Thyroid gland (tissue), 4 donors: ENCODE measurements at regions not wholly inside any gene's neighbourhood (a gene's known extent, or its start where the extent isn't known, plus 50 kb on each side); places are given as distances from the start of the nearest gene placed in this dataset.

Experiments used
- DNase-seq, 2 donors: peaks; one replicate each; pipeline ENCODE4 v3.0.0-alpha.2; 2019
- H3K27ac ChIP-seq, 3 donors: fragments of 200-600 bp; sonication (generic); 1 replicate in 2 of 3; 2 replicates in 1 of 3; pipeline ENCODE4 v1.5.1; 2016 to 2019; ENCODE audit warnings: mild to moderate bottlenecking in 1 of 3, moderate library complexity in 1 of 3
- H3K27me3 ChIP-seq: fragments of 200-600 bp; sonication (generic); one replicate; pipeline ENCODE4 v1.5.1; 2019
- H3K36me3 ChIP-seq, 2 donors: fragments of 200-600 bp; sonication (generic); one replicate each; pipeline ENCODE4 v1.5.1; 2016 to 2019
- H3K4me1 ChIP-seq, 2 donors: fragments of 200-600 bp; sonication (generic); one replicate each; pipeline ENCODE4 v1.5.1; 2017 to 2019
- H3K4me3 ChIP-seq, 3 donors: fragments of 200-600 bp; sonication (generic); replicated peaks in 1 of 3; 1 replicate in 2 of 3; 2 replicates in 1 of 3; pipeline ENCODE4 v1.5.1; 2016; ENCODE audit warnings: mild to moderate bottlenecking in 1 of 3
- H3K9me3 ChIP-seq: fragments of 200-600 bp; sonication (generic); one replicate; pipeline ENCODE4 v1.5.1; 2017
- CTCF ChIP-seq, 6 experiments: fragments of 200-600 bp in 3 of 6; fragments of 450-650 bp in 3 of 6; sonication (generic) in 3 of 6; IDR thresholded peaks; one replicate each; pipeline ENCODE4 v1.5.1; 2016 to 2019; ENCODE audit warnings: antibody characterized with exemption in 6 of 6, mild to moderate bottlenecking in 2 of 6, inconsistent platforms in 1 of 6, moderate library complexity in 1 of 6
- POLR2A ChIP-seq, 2 donors: fragments of 450-650 bp; IDR thresholded peaks; one replicate each; pipeline ENCODE4 v1.6.1; 2017; ENCODE audit warnings: antibody characterized with exemption in 2 of 2, mild to moderate bottlenecking in 2 of 2, moderate library complexity in 1 of 2
- WGBS, 2 donors: methylation state at CpG; one replicate each; pipeline ENCODE4 v1.1.5; 2017; 5-methylcytosine and 5-hydroxymethylcytosine counted together
- intact Hi-C: fragments of 100-400 bp; cut with DNase I; formaldehyde crosslinking; loops from one replicate; pipeline ENCODE4 v1.15.1; 2023

DNA sequence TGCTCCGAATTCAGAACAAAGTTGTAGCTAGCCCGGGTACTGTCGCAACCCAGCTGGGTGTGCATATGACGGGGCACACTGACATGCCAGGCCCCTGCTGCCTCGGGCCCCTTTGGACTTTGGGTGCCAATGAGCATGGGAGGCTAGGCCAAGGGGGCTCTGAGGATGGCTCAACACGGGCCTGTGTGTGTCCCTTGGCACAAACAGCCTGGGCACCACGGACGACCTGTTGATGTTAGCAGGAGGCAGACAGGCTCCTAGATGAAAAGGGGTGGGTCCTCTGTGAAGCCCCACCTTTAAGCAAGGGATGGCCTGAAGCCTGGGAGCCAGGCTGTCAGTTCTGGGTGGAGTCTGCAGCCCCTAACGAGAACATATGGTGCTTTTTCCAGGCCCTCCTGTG is 1688.2 kb downstream of the EFNA5 start:
- TF ChIP-seq CTCF (IDR thresholded peaks at IDR 0.05) (no peak), POLR2A (IDR thresholded peaks at IDR 0.05) (no peak)
- intact Hi-C loops: no loop called here
- DNase-seq: no peak
- Histone ChIP-seq H3K9me3 (no peaks in the 10 kb centered on the region), H3K4me1 (no peaks in the 10 kb centered on the region), H3K27ac (no peak overlapping the region), H3K36me3 (no peaks in the 10 kb centered on the region), H3K27me3 (no peaks in the 10 kb centered on the region), H3K4me3 (no peak overlapping the region)
- 87 to 89% methylated on average over 7 to 9 of the region's 9 CpGs for WGBS, 2 donors

DNA sequence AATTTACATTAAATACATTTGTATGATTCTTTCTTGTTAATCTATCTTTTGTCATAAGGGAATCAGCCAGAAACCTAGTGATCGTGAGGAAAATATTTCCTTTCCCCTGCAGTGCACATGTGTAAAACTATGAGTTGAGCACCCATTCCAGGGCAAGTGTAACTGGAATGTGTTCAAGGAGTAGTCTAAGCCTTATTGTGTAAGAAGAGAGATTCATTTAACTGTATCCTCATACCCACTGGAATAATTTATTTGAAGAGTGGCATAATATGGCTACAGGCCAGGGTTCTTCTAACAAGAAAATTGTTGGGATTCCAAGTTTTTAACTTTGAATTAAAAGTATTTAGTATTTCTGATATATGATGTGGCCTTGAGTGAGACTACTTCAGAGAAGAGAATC is 1692.7 kb downstream of the EFNA5 start:
- Histone ChIP-seq H3K27me3 (no peaks in the 10 kb centered on the region), H3K4me3 (no peak overlapping the region), H3K36me3 (no peaks in the 10 kb centered on the region), H3K27ac (no peak overlapping the region), H3K4me1 (no peaks in the 10 kb centered on the region), H3K9me3 (no peaks in the 10 kb centered on the region)
- 70 to 72% methylated on average over 1 of the region's 1 CpG for WGBS, 2 donors
- no peak for DNase-seq
- intact Hi-C loops: no loop called here
- TF ChIP-seq CTCF (IDR thresholded peaks at IDR 0.05) (no peak), POLR2A (IDR thresholded peaks at IDR 0.05) (no peak)

GRCh38 chr5:105977163-105977562 is 1693.6 kb downstream of the EFNA5 start:
- DNase-seq: no peak
- WGBS, 2 donors: 80 to 87% methylated on average over 3 of the region's 3 CpGs
- no peak for TF ChIP-seq POLR2A (IDR thresholded peaks at IDR 0.05)
- no peak for TF ChIP-seq CTCF (IDR thresholded peaks at IDR 0.05)
- no peaks in the 10 kb centered on the region for H3K4me1 ChIP-seq
- intact Hi-C loops: no loop called here
- H3K9me3 ChIP-seq: no peaks in the 10 kb centered on the region
- H3K4me3 ChIP-seq: no peak overlapping the region
- no peaks in the 10 kb centered on the region for H3K36me3 ChIP-seq
- no peaks in the 10 kb centered on the region for H3K27me3 ChIP-seq
- no peak overlapping the region for H3K27ac ChIP-seq

DNA sequence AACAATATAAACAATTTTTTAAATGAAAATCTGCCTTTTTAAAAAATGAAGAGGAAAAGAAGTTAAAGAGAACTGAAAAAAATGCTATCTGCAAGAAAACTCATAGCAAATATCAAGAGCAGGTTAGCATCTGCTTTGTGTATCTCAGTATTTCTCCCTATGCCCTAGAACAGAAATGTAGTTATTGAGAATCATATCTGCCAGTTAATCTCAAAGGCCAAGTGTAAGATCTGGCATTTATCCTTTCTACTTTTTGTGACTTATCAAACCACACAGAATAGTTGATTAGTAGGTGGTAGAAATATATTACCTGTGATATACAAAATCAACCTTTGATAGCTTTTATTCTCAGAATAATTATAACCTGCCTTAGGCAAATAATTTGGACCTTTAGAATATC is 1699.8 kb downstream of the EFNA5 start:
- H3K4me3 ChIP-seq: no peak overlapping the region
- H3K9me3 ChIP-seq: no peaks in the 10 kb centered on the region
- no peak overlapping the region for H3K27ac ChIP-seq
- intact Hi-C loops: no loop called here
- H3K4me1 ChIP-seq: no peaks in the 10 kb centered on the region
- TF ChIP-seq CTCF (IDR thresholded peaks at IDR 0.05) (no peak), POLR2A (IDR thresholded peaks at IDR 0.05) (no peak)
- no peaks in the 10 kb centered on the region for H3K27me3 ChIP-seq
- H3K36me3 ChIP-seq: no peaks in the 10 kb centered on the region
- no peak for DNase-seq

DNA sequence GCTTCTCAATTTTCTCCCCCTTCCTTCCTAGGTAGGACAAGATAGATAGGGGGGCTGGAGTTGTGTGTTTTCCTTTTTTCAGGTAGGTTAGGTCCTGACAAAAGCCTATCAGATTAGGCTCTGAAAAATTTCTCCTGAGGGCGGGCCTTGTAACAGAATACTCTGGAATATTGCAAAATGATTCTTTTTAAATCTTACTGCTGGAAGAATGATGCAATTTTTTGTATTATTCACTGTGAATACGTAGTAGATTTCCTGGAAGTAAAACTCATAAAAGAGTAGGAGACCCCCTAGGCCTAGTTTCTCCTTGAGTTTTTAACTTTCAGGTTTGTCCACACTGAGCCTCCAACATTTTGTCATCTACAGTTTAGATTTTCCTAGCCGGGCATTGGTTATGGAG is 1701.8 kb downstream of the EFNA5 start:
- H3K27ac ChIP-seq: no peak overlapping the region
- TF ChIP-seq CTCF (IDR thresholded peaks at IDR 0.05): no peak
- TF ChIP-seq POLR2A (IDR thresholded peaks at IDR 0.05): no peak
- H3K4me1 ChIP-seq: no peaks in the 10 kb centered on the region
- H3K27me3 ChIP-seq: no peaks in the 10 kb centered on the region
- no peaks in the 10 kb centered on the region for H3K9me3 ChIP-seq
- 82 to 89% methylated on average over 3 of the region's 3 CpGs for WGBS, 2 donors
- DNase-seq: no peak
- no peaks in the 10 kb centered on the region for H3K36me3 ChIP-seq
- no peak overlapping the region for H3K4me3 ChIP-seq
- intact Hi-C loops: no loop called here
